H1 (cell line): ENCODE measurements at regions not wholly inside any gene's neighbourhood (a gene's known extent, or its start where the extent isn't known, plus 50 kb on each side); places are given as distances from the start of the nearest gene placed in this dataset.
A peak's percentile ranks its signal among the peaks of the same experiment; 100 is the strongest.

Source experiments
- CTCF ChIP-seq, 3 experiments: IDR thresholded peaks; 1 replicate in 2 of 3; 2 replicates in 1 of 3; pipeline versions ENCODE4 v1.5.1 to v1.6.1; 2011; ENCODE audit warnings: low read length in 3 of 3, mild to moderate bottlenecking in 3 of 3, inconsistent platforms in 2 of 3, low read depth in 1 of 3, moderate library complexity in 1 of 3; ENCODE audit not compliant: insufficient read depth in 1 of 3; ENCODE audit errors: control extremely low read depth in 1 of 3
- KDM5A ChIP-seq: fragments of 200-600 bp; IDR thresholded peaks from 2 replicates; pipeline ENCODE4 v1.7.1; 2012; ENCODE audit warnings: mild to moderate bottlenecking, low read length, inconsistent platforms, mixed read lengths
- POU5F1 ChIP-seq: IDR thresholded peaks from 2 replicates; pipeline ENCODE4 v1.6.1; 2011; ENCODE audit warnings: low read depth, mild to moderate bottlenecking, low read length, moderate library complexity

GRCh38 chr14:25516838-25517237 is 466.9 kb upstream of the STXBP6 start (continued):
- TF ChIP-seq KDM5A (no peak), CTCF (IDR thresholded peaks at IDR 0.05; ENCODE audit: control extremely low read depth in 1 of 3, insufficient read depth in 1 of 3, low read depth in 1 of 3, low read length in 3 of 3) (peak; percentile 47 to 65 (median 55)), POU5F1 (no peak)
